ENCODE measurements at regions not wholly inside any gene's neighbourhood (a gene's known extent, or its start where the extent isn't known, plus 50 kb on each side); places are given as distances from the start of the nearest gene placed in this dataset.

DNA sequence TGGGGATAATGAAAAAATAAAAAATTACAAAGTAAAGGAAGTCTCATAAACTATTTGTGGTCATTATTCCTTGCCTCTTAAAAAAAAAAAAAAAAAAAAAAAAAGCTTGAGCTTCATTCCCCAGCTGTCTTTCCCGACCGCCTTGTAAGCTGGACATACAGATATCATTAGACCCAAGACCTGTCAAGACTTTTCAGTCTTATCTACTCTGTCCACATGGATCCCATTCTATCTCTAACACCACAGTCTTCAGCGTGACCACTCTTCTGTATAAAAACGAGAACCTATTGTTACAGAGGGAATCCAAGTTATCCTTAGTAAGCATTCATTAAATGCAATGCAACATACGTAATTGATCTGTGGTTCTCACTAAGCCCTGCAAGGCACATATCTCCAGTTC is 423.5 kb downstream of the MEI4 start:
- TF ChIP-seq YY1 (IDR thresholded peaks at IDR 0.05; ENCODE audit: insufficient read depth, insufficient replicate concordance, low read depth, low read length): no peak
- TF ChIP-seq EP300 (IDR thresholded peaks at IDR 0.05; ENCODE audit: low read depth in 2 of 2, low read length in 2 of 2): no peak
- no peak for TF ChIP-seq EP300 (CRISPR knock-in tag; IDR thresholded peaks at IDR 0.05; ENCODE audit: borderline replicate concordance)
- no peak for TF ChIP-seq RBM22 (optimal IDR thresholded peaks at IDR 0.05; ENCODE audit: low read length)
- no peak for TF ChIP-seq TAF1 (CRISPR knock-in tag; IDR thresholded peaks at IDR 0.05)
